EL (cell line): ENCODE measurements at regions not wholly inside any gene's neighbourhood (a gene's known extent, or its start where the extent isn't known, plus 50 kb on each side); places are given as distances from the start of the nearest gene placed in this dataset.
"Not testable (repeated sequence)": the region's sequence is repeated elsewhere in the genome, so short reads cannot be mapped to it uniquely, and the experiment has no call there.

Experiments
- DNase-seq: peaks from one replicate; pipeline ENCODE4 v3.0.0-alpha.2; 2016

GRCh38 chr7:136400877-136401276, 423.7 kb upstream of the MTPN start:
- DNase-seq, result no peak

- DNase-seq, result no peak
Measured at GRCh38 chr7:136399385-136399784, 422.2 kb upstream of the MTPN start.

GRCh38 chr7:136392856-136393255, 415.7 kb upstream of the MTPN start:
- no peak for DNase-seq

GRCh38 chr7:136391371-136391770, 414.2 kb upstream of the MTPN start:
- DNase-seq, result no peak

- DNase-seq, result peak; percentile 5
Measured at GRCh38 chr7:136389933-136390332, 412.8 kb upstream of the MTPN start.

- DNase-seq, result peak; percentile 4
Measured at GRCh38 chr7:136386876-136387275, 409.7 kb upstream of the MTPN start.

GRCh38 chr7:136371409-136371808, 394.2 kb upstream of the MTPN start:
- not testable (repeated sequence) for DNase-seq

GRCh38 chr7:136370137-136370536, 393.0 kb upstream of the MTPN start:
- no peak for DNase-seq

- DNase-seq, result no peak
Measured at GRCh38 chr7:136369225-136369624, 392.1 kb upstream of the MTPN start.

GRCh38 chr7:136359333-136359903, 382.3 kb upstream of the MTPN start:
- DNase-seq, result no peak

- no peak for DNase-seq
Measured at GRCh38 chr7:136353287-136353686, 376.1 kb upstream of the MTPN start.

GRCh38 chr7:136348542-136349192, 371.5 kb upstream of the MTPN start:
- DNase-seq, result no peak

- DNase-seq, result no peak
Measured at GRCh38 chr7:136348142-136348541, 371.0 kb upstream of the MTPN start.

DNA sequence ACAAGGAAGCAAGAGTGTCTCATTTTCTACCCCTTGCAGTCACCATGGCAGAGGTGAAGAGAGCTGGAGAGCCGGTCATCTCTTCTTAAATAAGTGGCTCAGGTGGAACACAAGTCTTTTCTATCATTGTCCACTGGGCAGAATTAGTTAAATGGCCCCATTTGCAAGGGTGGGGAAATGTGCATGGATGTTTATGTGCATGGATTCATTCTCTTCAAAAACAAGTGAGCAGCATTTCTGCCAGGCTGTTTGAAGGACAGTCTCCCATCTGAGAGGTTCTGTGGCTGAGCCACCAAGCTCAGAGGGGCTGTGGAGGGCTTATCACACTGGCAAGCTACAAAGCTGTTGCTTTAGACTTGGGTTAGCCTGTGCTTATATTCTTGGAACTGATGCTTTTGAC, 370.3 kb upstream of the MTPN start:
- no peak for DNase-seq

DNA sequence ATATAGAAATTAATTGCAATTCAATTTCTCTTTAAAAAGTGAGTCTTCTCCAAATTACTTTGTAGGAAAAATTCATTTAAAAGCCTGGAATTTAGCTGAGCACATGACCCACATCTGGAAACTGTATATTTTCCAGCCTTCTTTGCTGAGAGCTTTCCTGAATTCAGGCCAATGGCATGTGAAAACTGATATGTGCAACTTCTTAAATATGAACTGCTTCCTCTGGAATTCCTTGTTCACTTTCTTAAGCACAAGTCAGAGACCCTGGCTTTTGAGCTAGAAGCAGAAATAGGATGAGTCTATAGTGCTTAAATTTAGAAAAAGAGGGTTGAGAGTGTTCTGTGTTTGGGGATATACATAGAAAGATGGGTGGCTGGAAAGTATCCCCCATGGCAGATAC, 365.1 kb upstream of the MTPN start:
- peak; percentile 40 for DNase-seq

DNA sequence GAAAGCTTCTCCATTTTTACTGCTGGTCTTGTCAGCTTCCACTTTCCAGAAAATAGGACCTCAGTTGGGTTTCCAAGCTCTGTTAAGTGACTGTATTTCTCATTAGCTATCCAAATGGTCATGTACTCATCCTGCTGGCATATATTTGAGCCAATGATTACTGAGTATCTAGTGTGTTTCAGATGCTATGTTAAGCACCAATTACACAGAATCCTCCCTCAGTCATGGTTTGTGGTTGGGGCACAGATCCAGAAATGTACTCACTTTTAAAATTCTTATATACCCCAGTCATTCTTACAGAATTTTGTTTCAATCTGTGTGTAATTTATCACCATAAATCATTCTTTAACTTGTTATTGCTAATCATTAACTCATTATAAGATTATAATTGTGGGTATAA, 362.3 kb upstream of the MTPN start:
- peak; percentile 62 for DNase-seq

DNA sequence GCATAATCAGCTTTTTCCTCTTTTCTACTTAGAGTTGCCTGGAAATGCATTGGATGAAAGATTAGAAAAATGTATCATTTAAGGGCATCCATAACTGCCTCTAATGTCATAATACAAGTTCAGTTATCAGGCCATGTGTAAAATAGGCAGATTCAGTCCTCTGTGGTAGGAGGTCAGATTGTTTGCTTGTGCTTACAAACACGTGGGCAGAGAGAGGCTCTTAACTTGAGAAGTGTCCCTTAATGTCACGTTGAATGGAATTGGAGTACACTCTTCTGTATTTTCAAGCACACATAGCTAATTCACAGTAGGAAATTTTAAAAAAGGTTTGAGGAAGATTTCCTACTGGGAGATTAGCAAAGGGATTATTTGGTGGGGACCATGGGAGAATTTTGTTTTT, 359.8 kb upstream of the MTPN start:
- DNase-seq, result no peak

GRCh38 chr7:136333636-136334035, 356.5 kb upstream of the MTPN start:
- DNase-seq, result no peak

GRCh38 chr7:136326045-136326609, 349.0 kb upstream of the MTPN start:
- DNase-seq, result no peak

GRCh38 chr7:136325578-136325977, 348.4 kb upstream of the MTPN start:
- no peak for DNase-seq

DNA sequence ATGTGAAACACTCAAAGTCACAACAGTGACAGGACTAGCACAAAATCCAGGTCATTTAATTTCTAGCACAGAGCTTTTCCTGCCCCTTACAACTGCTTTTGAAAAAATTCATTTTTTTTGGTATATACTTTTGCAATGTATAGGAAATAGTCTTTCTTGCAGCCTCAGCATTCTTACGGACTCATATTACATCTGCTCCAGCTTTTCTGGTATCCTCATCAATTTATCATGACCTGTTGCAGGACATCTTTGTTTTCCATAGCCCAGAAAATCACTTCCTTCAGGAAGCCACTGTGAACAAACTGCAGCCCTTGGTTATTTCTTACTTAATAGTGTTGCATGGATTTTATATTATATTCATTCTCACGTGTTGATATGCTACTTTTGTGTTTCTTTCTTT, 347.9 kb upstream of the MTPN start:
- no peak for DNase-seq

- no peak for DNase-seq
Measured at GRCh38 chr7:136324073-136324704, 347.0 kb upstream of the MTPN start.

DNA sequence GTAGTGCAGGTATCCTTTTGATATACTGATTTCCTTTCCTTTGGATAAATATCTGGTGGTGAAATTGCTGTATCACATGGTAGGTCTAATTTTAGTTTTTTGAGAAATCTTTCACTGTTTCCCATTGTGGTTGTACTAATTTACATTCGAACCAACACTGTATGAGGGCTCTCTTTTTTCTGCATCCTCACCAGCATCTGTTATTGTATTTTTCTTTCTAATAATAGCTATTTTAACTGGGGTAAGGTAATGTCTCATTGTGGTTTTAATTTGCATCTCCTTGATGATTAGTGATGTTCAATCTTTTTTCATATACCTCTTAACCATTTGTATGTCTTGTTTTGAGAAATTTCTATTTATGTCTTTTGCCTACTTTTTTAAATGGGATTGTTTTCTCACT, 335.4 kb upstream of the MTPN start:
- no peak for DNase-seq

DNA sequence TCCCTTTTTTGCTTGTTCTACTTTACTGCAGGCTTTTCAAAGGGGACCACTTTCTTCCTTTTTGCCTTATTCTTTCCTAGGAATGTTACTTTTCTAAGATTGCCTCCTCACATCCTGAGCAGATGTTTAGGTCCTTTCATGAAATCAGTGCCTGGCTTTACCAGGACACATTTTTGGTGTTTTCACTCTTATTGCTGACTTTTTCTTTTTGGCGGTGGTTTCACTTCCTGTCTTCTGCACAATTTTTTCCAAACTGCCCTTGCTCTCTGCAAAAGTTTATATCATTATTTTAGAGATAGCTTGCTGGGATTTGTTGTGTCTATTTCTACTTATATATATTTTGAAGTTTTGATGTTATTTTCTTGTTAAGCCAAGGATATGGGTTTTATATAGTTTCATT, 332.2 kb upstream of the MTPN start:
- DNase-seq, result no peak
